ENCODE measurements at regions not wholly inside any gene's neighbourhood (a gene's known extent, or its start where the extent isn't known, plus 50 kb on each side); places are given as distances from the start of the nearest gene placed in this dataset.
A peak's percentile ranks its signal among the peaks of the same experiment; 100 is the strongest.

- peak; percentile 96 for DNase-seq (ENCODE audit: low read depth)
Observed at GRCh38 chr2:222993920-222994650, 57.9 kb upstream of the KCNE4 start.

GRCh38 chr2:222998459-222998858 lies 53.5 kb upstream of the KCNE4 start:
- DNase-seq (ENCODE audit: low read depth): no peak

- DNase-seq (ENCODE audit: low read depth): no peak
Observed at GRCh38 chr2:223000872-223001796, 50.9 kb upstream of the KCNE4 start.

GRCh38 chr2:223001797-223002175 lies 50.2 kb upstream of the KCNE4 start:
- no peak for DNase-seq (ENCODE audit: low read depth)
